ENCODE measurements at regions not wholly inside any gene's neighbourhood (a gene's known extent, or its start where the extent isn't known, plus 50 kb on each side); places are given as distances from the start of the nearest gene placed in this dataset.

GRCh38 chr11:92662601-92663360 lies 306.7 kb upstream of the MTNR1B start:
- Histone ChIP-seq H3K79me2 (ENCODE audit: insufficient read depth) (no peaks in the 10 kb centered on the region), H3K4me3 (no peak overlapping the region), H3K9ac (no peak overlapping the region), H3F3A (ENCODE audit: insufficient read depth) (no peaks in the 10 kb centered on the region), H3K4me2 (ENCODE audit: unreplicated experiment) (no peak overlapping the region), H3K27ac (no peak overlapping the region), H3K27me3 (replicated peaks; ENCODE audit: insufficient read depth) (no peaks in the 10 kb centered on the region), H3K9me3 (ENCODE audit: low read depth) (no peaks in the 10 kb centered on the region), H4K20me1 (ENCODE audit: insufficient read depth) (no peaks in the 10 kb centered on the region), H2AFZ (no peak overlapping the region), H3K4me1 (ENCODE audit: insufficient read depth) (no peaks in the 10 kb centered on the region), H3K9me2 (ENCODE audit: insufficient read depth) (0 out of 2 replicates have a peak, but pooled peaks cover 11% of the 10 kb centered on the region), H3K36me3 (ENCODE audit: low read depth) (no peaks in the 10 kb centered on the region)
- TF ChIP-seq EZH2 (IDR thresholded peaks at IDR 0.05; ENCODE audit: insufficient read depth, poor library complexity, severe bottlenecking) (no peak), EZH2phosphoT487 (IDR thresholded peaks at IDR 0.05; ENCODE audit: insufficient read depth, low read depth) (no peak)
- WGBS, 2 experiments (ENCODE audit: low coverage in 1 of 2, low lambda C conversion rate in 2 of 2, missing lambda C conversion rate in 2 of 2): 26 to 29% methylated on average over 6 of the region's 6 CpGs
- in situ Hi-C loops (cut with MboI): no loop called here
- DNase-seq: no peak

GRCh38 chr11:92663539-92663938 lies 305.9 kb upstream of the MTNR1B start:
- Histone ChIP-seq H3K9me3 (ENCODE audit: low read depth) (no peaks in the 10 kb centered on the region), H3K4me1 (ENCODE audit: insufficient read depth) (no peaks in the 10 kb centered on the region), H3K9me2 (ENCODE audit: insufficient read depth) (0 out of 2 replicates have a peak, but pooled peaks cover 11% of the 10 kb centered on the region), H3K36me3 (ENCODE audit: low read depth) (no peaks in the 10 kb centered on the region), H3K27ac (no peak overlapping the region), H3K9ac (no peak overlapping the region), H3K4me2 (ENCODE audit: unreplicated experiment) (no peak overlapping the region), H2AFZ (no peak overlapping the region), H3K27me3 (replicated peaks; ENCODE audit: insufficient read depth) (no peaks in the 10 kb centered on the region), H3K4me3 (no peak overlapping the region), H4K20me1 (ENCODE audit: insufficient read depth) (no peaks in the 10 kb centered on the region), H3K79me2 (ENCODE audit: insufficient read depth) (no peaks in the 10 kb centered on the region), H3F3A (ENCODE audit: insufficient read depth) (no peaks in the 10 kb centered on the region)
- 31 to 50% methylated on average over 2 of the region's 2 CpGs for WGBS, 2 experiments (ENCODE audit: low coverage in 1 of 2, low lambda C conversion rate in 2 of 2, missing lambda C conversion rate in 2 of 2)
- no peak for TF ChIP-seq EZH2phosphoT487 (IDR thresholded peaks at IDR 0.05; ENCODE audit: insufficient read depth, low read depth)
- TF ChIP-seq EZH2 (IDR thresholded peaks at IDR 0.05; ENCODE audit: insufficient read depth, poor library complexity, severe bottlenecking): no peak
- in situ Hi-C loops (cut with MboI): no loop called here
- DNase-seq: peak; percentile 10

GRCh38 chr11:92667486-92668152 lies 301.8 kb upstream of the MTNR1B start:
- Histone ChIP-seq H3K27me3 (replicated peaks; ENCODE audit: insufficient read depth) (no peaks in the 10 kb centered on the region), H3K9me3 (ENCODE audit: low read depth) (no peaks in the 10 kb centered on the region), H2AFZ (no peak overlapping the region), H3K36me3 (ENCODE audit: low read depth) (no peaks in the 10 kb centered on the region), H3F3A (ENCODE audit: insufficient read depth) (no peaks in the 10 kb centered on the region), H3K9me2 (ENCODE audit: insufficient read depth) (0 out of 2 replicates have a peak, but pooled peaks cover 11% of the 10 kb centered on the region), H4K20me1 (ENCODE audit: insufficient read depth) (no peaks in the 10 kb centered on the region), H3K79me2 (ENCODE audit: insufficient read depth) (no peaks in the 10 kb centered on the region), H3K4me1 (ENCODE audit: insufficient read depth) (no peaks in the 10 kb centered on the region), H3K9ac (no peak overlapping the region), H3K4me3 (no peak overlapping the region), H3K4me2 (ENCODE audit: unreplicated experiment) (no peak overlapping the region), H3K27ac (no peak overlapping the region)
- TF ChIP-seq EZH2phosphoT487 (IDR thresholded peaks at IDR 0.05; ENCODE audit: insufficient read depth, low read depth) (no peak), EZH2 (IDR thresholded peaks at IDR 0.05; ENCODE audit: insufficient read depth, poor library complexity, severe bottlenecking) (no peak)
- 26 to 31% methylated on average over 5 of the region's 5 CpGs for WGBS, 2 experiments (ENCODE audit: low coverage in 1 of 2, low lambda C conversion rate in 2 of 2, missing lambda C conversion rate in 2 of 2)
- no peak for DNase-seq
- in situ Hi-C loops (cut with MboI): no loop called here

- H3F3A ChIP-seq (ENCODE audit: insufficient read depth): no peaks in the 10 kb centered on the region
- H3K9me2 ChIP-seq (ENCODE audit: insufficient read depth): 0 out of 2 replicates have a peak, but pooled peaks cover 3% of the 10 kb centered on the region
- H3K79me2 ChIP-seq (ENCODE audit: insufficient read depth): no peaks in the 10 kb centered on the region
- H3K9ac ChIP-seq: no peak overlapping the region
- no peaks in the 10 kb centered on the region for H3K27me3 ChIP-seq (replicated peaks; ENCODE audit: insufficient read depth)
- no peak overlapping the region for H2AFZ ChIP-seq
- in situ Hi-C loops (cut with MboI): no loop called here
- H3K4me1 ChIP-seq (ENCODE audit: insufficient read depth): no peaks in the 10 kb centered on the region
- TF ChIP-seq EZH2phosphoT487 (IDR thresholded peaks at IDR 0.05; ENCODE audit: insufficient read depth, low read depth) (no peak), EZH2 (IDR thresholded peaks at IDR 0.05; ENCODE audit: insufficient read depth, poor library complexity, severe bottlenecking) (no peak)
- DNase-seq: no peak
- H3K4me3 ChIP-seq: no peak overlapping the region
- no peaks in the 10 kb centered on the region for H3K9me3 ChIP-seq (ENCODE audit: low read depth)
- H3K4me2 ChIP-seq (ENCODE audit: unreplicated experiment): no peak overlapping the region
- WGBS, 2 experiments (ENCODE audit: low coverage in 1 of 2, low lambda C conversion rate in 2 of 2, missing lambda C conversion rate in 2 of 2): 20 to 21% methylated on average over 3 of the region's 3 CpGs
- H3K27ac ChIP-seq: no peak overlapping the region
- no peaks in the 10 kb centered on the region for H4K20me1 ChIP-seq (ENCODE audit: insufficient read depth)
- no peaks in the 10 kb centered on the region for H3K36me3 ChIP-seq (ENCODE audit: low read depth)
Observed at GRCh38 chr11:92670308-92670890, 299.1 kb upstream of the MTNR1B start.

Data from GM23248 (cell line).